ENCODE measurements at regions not wholly inside any gene's neighbourhood (a gene's known extent, or its start where the extent isn't known, plus 50 kb on each side); places are given as distances from the start of the nearest gene placed in this dataset.
"Not testable (repeated sequence)": the region's sequence is repeated elsewhere in the genome, so short reads cannot be mapped to it uniquely, and the experiment has no call there.

GRCh38 chr11:11717064-11717725 lies 95.4 kb upstream of the GALNT18 start:
- DNase-seq (ENCODE audit: low spot score): no peak

- not testable (repeated sequence) for DNase-seq (ENCODE audit: low spot score)
Measured at GRCh38 chr11:11715075-11715474, 93.3 kb upstream of the GALNT18 start.

- DNase-seq (ENCODE audit: low spot score): no peak
Measured at GRCh38 chr11:11710556-11710955, 88.8 kb upstream of the GALNT18 start.

GRCh38 chr11:11709447-11710239 lies 87.8 kb upstream of the GALNT18 start:
- DNase-seq (ENCODE audit: low spot score): no peak

GRCh38 chr11:11708256-11708655 lies 86.5 kb upstream of the GALNT18 start:
- DNase-seq (ENCODE audit: low spot score): no peak

- DNase-seq (ENCODE audit: low spot score): no peak
Measured at GRCh38 chr11:11706028-11706427, 84.2 kb upstream of the GALNT18 start.

GRCh38 chr11:11703885-11704284 lies 82.1 kb upstream of the GALNT18 start:
- DNase-seq (ENCODE audit: low spot score): no peak

- no peak for DNase-seq (ENCODE audit: low spot score)
Measured at GRCh38 chr11:11701070-11701469, 79.3 kb upstream of the GALNT18 start.

- DNase-seq (ENCODE audit: low spot score): no peak
Measured at GRCh38 chr11:11697796-11698195, 76.0 kb upstream of the GALNT18 start.

- peak; percentile 30 for DNase-seq (ENCODE audit: low spot score)
Measured at GRCh38 chr11:11691296-11692151, 69.7 kb upstream of the GALNT18 start.

- no peak for DNase-seq (ENCODE audit: low spot score)
Measured at GRCh38 chr11:11681536-11681935, 59.7 kb upstream of the GALNT18 start.

- no peak for DNase-seq (ENCODE audit: low spot score)
Measured at GRCh38 chr11:11677672-11678356, 56.0 kb upstream of the GALNT18 start.

GRCh38 chr11:11675671-11676181 lies 53.9 kb upstream of the GALNT18 start:
- no peak for DNase-seq (ENCODE audit: low spot score)

- DNase-seq (ENCODE audit: low spot score): no peak
Measured at GRCh38 chr11:11672789-11673188, 51.0 kb upstream of the GALNT18 start.

GRCh38 chr11:11672101-11672500 lies 50.3 kb upstream of the GALNT18 start:
- DNase-seq (ENCODE audit: low spot score): no peak
